22Rv1 (cell line): ENCODE measurements at regions not wholly inside any gene's neighbourhood (a gene's known extent, or its start where the extent isn't known, plus 50 kb on each side); places are given as distances from the start of the nearest gene placed in this dataset.

ENCODE experiments used
- CTCF ChIP-seq: fragments of 450-650 bp; IDR thresholded peaks from 2 replicates; pipeline ENCODE4 v1.5.1; 2017; ENCODE audit warnings: mild to moderate bottlenecking
- ZFX ChIP-seq: fragments of 450-650 bp; IDR thresholded peaks from 2 replicates; pipeline ENCODE4 v1.6.1; 2017; ENCODE audit warnings: antibody characterized with exemption, borderline replicate concordance

- no peak for TF ChIP-seq CTCF
- TF ChIP-seq ZFX, result no peak
Measured at GRCh38 chr6:40222354-40222753, 288.1 kb upstream of the MOCS1 start.
